LoVo (cell line): ENCODE measurements at regions not wholly inside any gene's neighbourhood (a gene's known extent, or its start where the extent isn't known, plus 50 kb on each side); places are given as distances from the start of the nearest gene placed in this dataset.
"Not testable (repeated sequence)": the region's sequence is repeated elsewhere in the genome, so short reads cannot be mapped to it uniquely, and the experiment has no call there.

Experiments used
- DNase-seq: peaks from one replicate; pipeline ENCODE4 v3.0.0-alpha.2; 2016; ENCODE audit warnings: low spot score

GRCh38 chr22:44628835-44629234, 73.2 kb upstream of the PRR5 start:
- DNase-seq: no peak

GRCh38 chr22:44628273-44628672, 73.7 kb upstream of the PRR5 start:
- DNase-seq: no peak

GRCh38 chr22:44627521-44628139, 74.4 kb upstream of the PRR5 start:
- no peak for DNase-seq

GRCh38 chr22:44625981-44626687, 75.9 kb upstream of the PRR5 start:
- DNase-seq: peak; percentile 62

- no peak for DNase-seq
These were observed 76.6 kb upstream of the PRR5 start for GRCh38 chr22:44625421-44625760.

GRCh38 chr22:44624689-44625420, 77.1 kb upstream of the PRR5 start:
- no peak for DNase-seq

- no peak for DNase-seq
These were observed 78.1 kb upstream of the PRR5 start for GRCh38 chr22:44623771-44624510.

GRCh38 chr22:44622679-44623078, 79.3 kb upstream of the PRR5 start:
- DNase-seq: no peak

- DNase-seq: no peak
These were observed 79.9 kb upstream of the PRR5 start for GRCh38 chr22:44622147-44622427.

- no peak for DNase-seq
These were observed 80.4 kb upstream of the PRR5 start for GRCh38 chr22:44621401-44622146.

GRCh38 chr22:44620841-44621257, 81.2 kb upstream of the PRR5 start:
- DNase-seq: no peak

GRCh38 chr22:44620129-44620840, 81.7 kb upstream of the PRR5 start:
- DNase-seq: no peak

GRCh38 chr22:44619560-44620128, 82.4 kb upstream of the PRR5 start:
- not testable (repeated sequence) for DNase-seq

GRCh38 chr22:44618910-44619309, 83.1 kb upstream of the PRR5 start:
- not testable (repeated sequence) for DNase-seq

GRCh38 chr22:44618400-44618799, 83.6 kb upstream of the PRR5 start:
- no peak for DNase-seq

GRCh38 chr22:44617828-44618227, 84.2 kb upstream of the PRR5 start:
- no peak for DNase-seq

- DNase-seq: no peak
These were observed 84.9 kb upstream of the PRR5 start for GRCh38 chr22:44616882-44617655.

- no peak for DNase-seq
These were observed 85.5 kb upstream of the PRR5 start for GRCh38 chr22:44616461-44616860.

GRCh38 chr22:44615602-44616180, 86.3 kb upstream of the PRR5 start:
- DNase-seq: no peak

- DNase-seq: no peak
These were observed 86.9 kb upstream of the PRR5 start for GRCh38 chr22:44615146-44615545.
